HUES48 (cell line): ENCODE measurements at regions not wholly inside any gene's neighbourhood (a gene's known extent, or its start where the extent isn't known, plus 50 kb on each side); places are given as distances from the start of the nearest gene placed in this dataset.

Experiments used
- H3K27ac ChIP-seq: one replicate; pipeline ENCODE4 v1.7.0; 2013; ENCODE audit warnings: low read depth, low read length, inconsistent platforms
- H3K27me3 ChIP-seq: 2 replicates; pipeline ENCODE4 v1.6.1; 2013; ENCODE audit warnings: mild to moderate bottlenecking, low read length; ENCODE audit not compliant: control insufficient read depth, insufficient read depth
- H3K36me3 ChIP-seq: 2 replicates; pipeline ENCODE4 v1.6.1; 2013; ENCODE audit warnings: low read length; ENCODE audit not compliant: control insufficient read depth, insufficient read depth
- H3K4me1 ChIP-seq: 2 replicates; pipeline ENCODE4 v1.6.1; 2013; ENCODE audit warnings: mild to moderate bottlenecking, low read length; ENCODE audit not compliant: control insufficient read depth, insufficient read depth
- H3K4me3 ChIP-seq: 2 replicates; pipeline ENCODE4 v1.5.1; 2013; ENCODE audit warnings: mild to moderate bottlenecking, low read depth, low read length
- H3K9ac ChIP-seq: 2 replicates; pipeline ENCODE4 v1.6.1; 2013; ENCODE audit warnings: mild to moderate bottlenecking, low read depth, low read length, moderate library complexity
- H3K9me3 ChIP-seq: 2 replicates; pipeline ENCODE4 v1.6.1; 2013; ENCODE audit warnings: low read length; ENCODE audit not compliant: control insufficient read depth, insufficient read depth

DNA sequence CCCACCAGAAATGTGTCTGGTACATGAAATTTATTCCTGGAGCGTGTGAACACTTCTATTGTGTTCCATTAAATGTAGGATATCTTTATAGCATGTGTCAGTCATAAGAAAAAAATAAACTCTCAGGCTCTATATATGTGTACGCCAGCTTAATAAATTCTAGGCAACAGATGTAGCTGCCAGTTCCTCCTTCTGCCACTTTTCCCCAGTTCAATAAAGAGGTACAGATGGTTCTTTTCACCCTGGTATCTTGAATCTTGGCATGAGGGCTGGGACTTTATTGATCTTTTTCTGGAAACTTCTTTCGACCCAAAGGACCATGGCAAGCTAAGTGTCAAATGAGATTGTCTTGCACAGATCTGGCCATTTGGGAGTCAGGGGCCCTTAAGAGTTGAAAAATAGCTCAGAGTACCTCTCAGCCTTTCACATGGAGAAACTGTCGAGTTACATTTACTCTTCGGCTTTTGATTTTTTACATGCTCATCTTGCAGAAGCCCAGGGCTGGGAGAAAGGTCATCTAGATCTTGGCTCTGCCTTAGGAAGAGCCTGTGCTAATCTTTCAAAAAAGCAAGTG lies 240.9 kb downstream of the DOK5 start:
- Histone ChIP-seq H3K27me3 (no peaks in the 10 kb centered on the region), H3K4me1 (peaks cover 8% of the 10 kb centered on the region; the same call in 1 of the 2 replicates), H3K27ac (no peak overlapping the region), H3K9ac (no peak overlapping the region), H3K9me3 (no peaks in the 10 kb centered on the region), H3K36me3 (no peaks in the 10 kb centered on the region), H3K4me3 (no peak overlapping the region)

DNA sequence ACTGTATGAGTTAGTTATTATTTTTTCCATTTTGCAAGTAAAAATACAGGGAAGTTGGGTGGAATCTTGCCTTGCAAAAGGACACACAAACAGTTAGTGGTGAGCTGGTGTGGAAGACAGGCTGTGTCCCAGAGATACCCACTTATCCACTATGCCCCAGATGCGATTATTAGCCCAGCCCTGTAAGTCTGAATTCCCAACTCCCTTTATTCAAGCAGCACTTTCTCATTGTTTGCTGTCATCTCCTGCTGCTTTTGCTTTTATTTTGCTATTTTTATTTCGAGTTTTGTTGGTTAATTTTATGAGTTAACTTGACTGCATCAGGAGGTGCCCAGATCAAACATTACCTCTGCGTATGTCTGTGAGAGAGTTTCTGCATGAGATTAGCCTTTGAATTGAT lies 239.4 kb downstream of the DOK5 start:
- no peaks in the 10 kb centered on the region for H3K9me3 ChIP-seq
- H3K27me3 ChIP-seq = no peaks in the 10 kb centered on the region
- no peak overlapping the region for H3K4me3 ChIP-seq
- no peak overlapping the region for H3K27ac ChIP-seq
- H3K4me1 ChIP-seq = peaks cover 8% of the 10 kb centered on the region; the same call in 1 of the 2 replicates
- H3K36me3 ChIP-seq = no peaks in the 10 kb centered on the region
- H3K9ac ChIP-seq = no peak overlapping the region

DNA sequence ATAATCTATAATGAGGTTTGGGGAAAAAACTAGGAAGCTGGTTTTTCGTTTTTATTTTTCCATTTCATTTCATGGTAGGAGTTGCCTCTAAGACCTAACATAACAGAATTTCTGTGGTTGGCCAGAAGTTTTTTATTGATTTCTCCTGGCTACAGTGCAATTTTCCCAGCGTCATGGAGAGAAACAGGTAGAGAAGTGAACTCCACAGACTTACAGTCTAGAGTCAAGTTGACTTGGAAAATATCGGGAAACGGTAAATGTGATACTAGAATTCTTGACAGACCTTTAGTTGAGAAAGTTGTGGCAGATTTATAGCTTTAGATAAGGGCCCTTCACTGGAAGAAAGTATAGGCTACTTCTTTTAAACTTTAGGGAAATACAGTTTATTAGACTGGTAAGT lies 238.3 kb downstream of the DOK5 start:
- H3K4me1 ChIP-seq = peaks cover 8% of the 10 kb centered on the region; the same call in 1 of the 2 replicates
- H3K36me3 ChIP-seq = no peaks in the 10 kb centered on the region
- no peak overlapping the region for H3K27ac ChIP-seq
- H3K9ac ChIP-seq = no peak overlapping the region
- H3K27me3 ChIP-seq = no peaks in the 10 kb centered on the region
- H3K9me3 ChIP-seq = no peaks in the 10 kb centered on the region
- no peak overlapping the region for H3K4me3 ChIP-seq

DNA sequence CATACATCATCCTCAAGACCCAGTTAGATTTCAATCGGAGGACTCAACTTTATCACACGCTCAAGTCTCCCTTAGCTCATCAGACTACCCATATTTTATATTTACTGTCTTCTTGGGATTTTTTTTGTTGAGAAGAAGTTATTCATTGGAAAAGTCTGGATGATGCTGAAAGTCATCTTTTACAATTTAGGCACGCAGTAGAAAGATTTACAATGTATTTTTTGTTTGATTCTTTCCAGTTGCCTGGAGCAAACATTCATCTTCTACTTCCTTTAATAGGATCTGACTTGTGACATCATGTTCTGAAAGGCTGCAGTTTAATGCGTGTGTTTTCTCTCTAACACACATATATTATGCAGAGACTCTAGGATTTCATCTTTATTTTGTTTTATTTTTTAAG lies 235.7 kb downstream of the DOK5 start:
- Histone ChIP-seq H3K27me3 (no peaks in the 10 kb centered on the region), H3K27ac (no peak overlapping the region), H3K4me1 (peaks cover 8% of the 10 kb centered on the region; the same call in 1 of the 2 replicates)

DNA sequence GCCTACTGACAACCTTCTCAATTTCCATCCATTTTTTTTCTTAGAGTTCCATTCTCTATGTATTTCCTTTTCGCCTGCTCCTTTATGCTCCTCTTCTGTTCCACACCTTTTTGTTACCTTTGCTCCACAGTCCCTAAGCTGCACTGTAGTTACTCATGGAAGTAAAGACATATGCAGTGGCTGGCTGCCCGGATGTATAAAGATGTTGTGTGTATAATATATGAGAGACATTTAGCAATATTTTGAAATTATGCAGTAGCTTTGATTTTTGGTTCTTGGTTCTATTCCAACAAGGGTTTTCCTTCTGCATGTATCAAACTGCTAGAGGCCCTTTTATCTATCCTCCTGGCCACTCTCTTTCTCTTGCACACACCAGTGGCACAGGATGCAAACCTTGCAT lies 234.9 kb downstream of the DOK5 start:
- Histone ChIP-seq H3K36me3 (no peaks in the 10 kb centered on the region), H3K9ac (no peak overlapping the region), H3K27ac (no peak overlapping the region), H3K9me3 (no peaks in the 10 kb centered on the region), H3K4me3 (no peak overlapping the region), H3K27me3 (no peaks in the 10 kb centered on the region), H3K4me1 (peaks cover 8% of the 10 kb centered on the region; the same call in 1 of the 2 replicates)

More for the DNA sequence above, 235.7 kb downstream of the DOK5 start:
- no peak overlapping the region for H3K9ac ChIP-seq
- no peaks in the 10 kb centered on the region for H3K9me3 ChIP-seq
- no peaks in the 10 kb centered on the region for H3K36me3 ChIP-seq
- H3K4me3 ChIP-seq = no peak overlapping the region

DNA sequence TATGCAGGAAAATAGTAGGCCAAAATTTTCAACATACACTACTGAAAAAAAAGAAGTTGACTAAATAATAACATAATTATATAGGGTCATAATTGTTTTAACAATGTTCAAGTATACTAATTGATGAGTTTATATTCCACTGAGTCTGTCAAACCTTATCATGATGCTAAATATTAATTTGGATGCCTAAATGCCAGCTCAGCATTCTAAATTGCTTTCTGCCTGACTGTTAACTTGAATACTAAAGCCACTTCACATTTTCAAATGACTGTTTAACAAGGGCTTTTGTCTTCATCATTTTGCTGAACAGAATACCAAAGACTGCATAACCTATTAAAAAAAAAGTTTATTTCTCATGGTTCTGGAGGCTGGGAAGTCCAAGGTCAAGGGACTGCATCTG lies 232.8 kb downstream of the DOK5 start:
- Histone ChIP-seq H3K4me1 (no peaks in the 10 kb centered on the region), H3K27me3 (no peaks in the 10 kb centered on the region), H3K4me3 (no peak overlapping the region), H3K9me3 (no peaks in the 10 kb centered on the region), H3K27ac (no peak overlapping the region), H3K9ac (no peak overlapping the region), H3K36me3 (no peaks in the 10 kb centered on the region)

DNA sequence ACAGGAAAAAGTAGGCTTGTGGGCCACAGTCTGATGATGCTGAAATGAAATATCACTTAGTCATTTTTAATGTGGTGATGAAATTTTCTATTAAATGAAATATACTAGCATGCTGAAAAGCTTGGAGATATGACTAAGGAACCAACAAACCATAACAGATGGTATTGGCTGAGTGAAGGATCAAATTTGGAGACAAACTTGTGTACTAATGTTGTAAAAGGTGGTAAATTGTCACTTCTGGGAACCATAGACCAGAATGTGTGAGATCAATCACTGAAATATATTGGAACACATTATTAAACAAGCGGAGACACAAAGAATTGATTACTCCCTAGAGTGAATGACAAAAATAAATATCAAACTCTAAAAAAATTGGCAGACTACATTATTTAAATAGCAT lies 232.4 kb downstream of the DOK5 start:
- H3K4me1 ChIP-seq = no peaks in the 10 kb centered on the region
- no peaks in the 10 kb centered on the region for H3K36me3 ChIP-seq
- H3K9me3 ChIP-seq = no peaks in the 10 kb centered on the region
- H3K27ac ChIP-seq = no peak overlapping the region
- no peak overlapping the region for H3K4me3 ChIP-seq
- no peaks in the 10 kb centered on the region for H3K27me3 ChIP-seq
- H3K9ac ChIP-seq = no peak overlapping the region

DNA sequence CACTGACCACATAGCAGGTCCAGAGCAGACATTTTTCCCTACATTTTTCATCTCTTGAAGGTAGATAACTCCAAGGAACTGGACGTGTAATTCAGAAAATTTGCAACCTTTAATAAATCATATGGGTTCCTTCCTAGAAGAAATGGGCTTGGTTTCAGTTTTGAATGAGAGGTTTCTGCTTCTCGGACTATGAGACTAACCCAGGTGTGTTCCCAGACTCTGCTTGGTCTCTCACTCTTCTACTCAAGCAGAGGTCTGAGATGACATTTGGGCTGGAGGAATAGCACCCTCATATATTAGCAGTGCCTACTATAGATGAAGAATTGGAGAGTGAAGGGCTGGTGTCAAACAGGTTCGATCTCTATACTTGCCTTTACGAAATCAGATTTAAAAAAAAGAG lies 231.2 kb downstream of the DOK5 start:
- H3K36me3 ChIP-seq = no peaks in the 10 kb centered on the region
- H3K4me3 ChIP-seq = no peak overlapping the region
- no peak overlapping the region for H3K9ac ChIP-seq
- H3K9me3 ChIP-seq = no peaks in the 10 kb centered on the region
- H3K27me3 ChIP-seq = no peaks in the 10 kb centered on the region
- H3K4me1 ChIP-seq = no peaks in the 10 kb centered on the region
- no peak overlapping the region for H3K27ac ChIP-seq

DNA sequence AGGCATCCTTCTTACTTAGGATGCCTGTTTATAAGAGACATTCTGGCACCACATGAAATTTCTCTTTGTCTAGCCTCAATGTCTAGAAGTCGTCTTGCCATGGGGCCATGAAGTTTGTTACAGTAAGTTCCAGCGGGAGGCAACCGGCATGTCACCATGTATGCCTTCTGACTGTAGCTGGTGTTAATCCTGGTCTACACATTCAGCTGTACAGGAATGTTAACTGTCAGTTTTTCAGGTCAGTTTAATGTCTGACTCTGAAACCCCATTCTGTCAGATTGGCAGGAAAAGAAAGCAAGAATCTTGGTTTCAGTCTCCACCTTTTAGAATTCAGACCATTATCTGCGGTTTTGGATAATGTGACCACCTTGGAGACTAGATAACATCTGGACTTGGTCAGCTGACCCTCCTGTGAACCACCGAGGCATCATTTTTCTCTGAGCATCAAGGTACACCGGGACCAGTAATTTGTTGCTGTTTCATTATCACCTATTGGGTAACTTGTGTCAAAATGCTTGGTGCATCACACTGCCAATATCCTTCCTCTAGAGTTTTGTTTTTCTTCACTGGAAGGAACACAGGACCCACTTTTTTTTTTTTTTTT lies 228.7 kb downstream of the DOK5 start:
- no peak overlapping the region for H3K4me3 ChIP-seq
- H3K27me3 ChIP-seq = no peaks in the 10 kb centered on the region
- no peak overlapping the region for H3K9ac ChIP-seq
- no peaks in the 10 kb centered on the region for H3K36me3 ChIP-seq
- no peaks in the 10 kb centered on the region for H3K4me1 ChIP-seq
- no peak overlapping the region for H3K27ac ChIP-seq
- no peaks in the 10 kb centered on the region for H3K9me3 ChIP-seq
